ENCODE measurements at regions not wholly inside any gene's neighbourhood (a gene's known extent, or its start where the extent isn't known, plus 50 kb on each side); places are given as distances from the start of the nearest gene placed in this dataset.

- no peak for TF ChIP-seq POLR2AphosphoS5 (IDR thresholded peaks at IDR 0.05)
- TF ChIP-seq POLR2A (IDR thresholded peaks at IDR 0.05): no peak
- no peak for TF ChIP-seq CTCF (IDR thresholded peaks at IDR 0.05)
- no peak for TF ChIP-seq EP300 (IDR thresholded peaks at IDR 0.05; ENCODE audit: low read depth)
These were observed 109.2 kb upstream of the USP29 start for GRCh38 chr19:57010541-57010940.

Measured in transverse colon (tissue), 4 donors.